SK-N-SH treated with all-trans-retinoic acid at 6 μM for 48 hours (cell line): ENCODE measurements at regions not wholly inside any gene's neighbourhood (a gene's known extent, or its start where the extent isn't known, plus 50 kb on each side); places are given as distances from the start of the nearest gene placed in this dataset.

ENCODE experiments used
- CSDC2 ChIP-seq: fragments of 250-450 bp; sonication (Bioruptor Pico); IDR thresholded peaks from 2 replicates; pipeline ENCODE4 v1.5.0; 2020; ENCODE audit warnings: mild to moderate bottlenecking, moderate library complexity
- RARB ChIP-seq: fragments of 250-450 bp; sonication (Bioruptor Pico); IDR thresholded peaks from 2 replicates; pipeline ENCODE4 v1.8.0; 2021; ENCODE audit warnings: mild to moderate bottlenecking, moderate library complexity
- ZFP30 ChIP-seq: fragments of 450-650 bp; formaldehyde crosslinking; IDR thresholded peaks from 2 replicates; pipeline ENCODE4 v1.5.0; 2022; ENCODE audit warnings: mild to moderate bottlenecking, moderate library complexity
- ZNF565 ChIP-seq: fragments of 450-650 bp; formaldehyde crosslinking; conservative IDR thresholded peaks from 2 replicates; pipeline ENCODE4 v1.5.0; 2020; ENCODE audit warnings: low read depth, mild to moderate bottlenecking, moderate library complexity
- TF ChIP-seq, protein P1 (sequence below): fragments of 250-450 bp; sonication (Bioruptor Pico); IDR thresholded peaks from 2 replicates; pipeline ENCODE4 v1.8.0; 2020; ENCODE audit warnings: mild to moderate bottlenecking, moderate library complexity, borderline replicate concordance

- TF ChIP-seq RARB (CRISPR knock-in tag), result no peak
- no peak for TF ChIP-seq ZFP30 (CRISPR knock-in tag)
- no peak for TF ChIP-seq ZNF565 (CRISPR knock-in tag)
- TF ChIP-seq, protein P1, sequence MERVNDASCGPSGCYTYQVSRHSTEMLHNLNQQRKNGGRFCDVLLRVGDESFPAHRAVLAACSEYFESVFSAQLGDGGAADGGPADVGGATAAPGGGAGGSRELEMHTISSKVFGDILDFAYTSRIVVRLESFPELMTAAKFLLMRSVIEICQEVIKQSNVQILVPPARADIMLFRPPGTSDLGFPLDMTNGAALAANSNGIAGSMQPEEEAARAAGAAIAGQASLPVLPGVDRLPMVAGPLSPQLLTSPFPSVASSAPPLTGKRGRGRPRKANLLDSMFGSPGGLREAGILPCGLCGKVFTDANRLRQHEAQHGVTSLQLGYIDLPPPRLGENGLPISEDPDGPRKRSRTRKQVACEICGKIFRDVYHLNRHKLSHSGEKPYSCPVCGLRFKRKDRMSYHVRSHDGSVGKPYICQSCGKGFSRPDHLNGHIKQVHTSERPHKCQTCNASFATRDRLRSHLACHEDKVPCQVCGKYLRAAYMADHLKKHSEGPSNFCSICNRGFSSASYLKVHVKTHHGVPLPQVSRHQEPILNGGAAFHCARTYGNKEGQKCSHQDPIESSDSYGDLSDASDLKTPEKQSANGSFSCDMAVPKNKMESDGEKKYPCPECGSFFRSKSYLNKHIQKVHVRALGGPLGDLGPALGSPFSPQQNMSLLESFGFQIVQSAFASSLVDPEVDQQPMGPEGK (CRISPR knock-in tag), result no peak
- TF ChIP-seq CSDC2, result no peak
These were observed 347.1 kb upstream of the PLD5 start for GRCh38 chr1:242871471-242872030.
